LNCAP (cell line): ENCODE measurements at regions not wholly inside any gene's neighbourhood (a gene's known extent, or its start where the extent isn't known, plus 50 kb on each side); places are given as distances from the start of the nearest gene placed in this dataset.

Experiments used
- TF ChIP-seq, protein P1 (sequence below): fragments of 450-650 bp; IDR thresholded peaks from 2 replicates; pipeline ENCODE4 v1.5.1; 2017; ENCODE audit warnings: mild to moderate bottlenecking

DNA sequence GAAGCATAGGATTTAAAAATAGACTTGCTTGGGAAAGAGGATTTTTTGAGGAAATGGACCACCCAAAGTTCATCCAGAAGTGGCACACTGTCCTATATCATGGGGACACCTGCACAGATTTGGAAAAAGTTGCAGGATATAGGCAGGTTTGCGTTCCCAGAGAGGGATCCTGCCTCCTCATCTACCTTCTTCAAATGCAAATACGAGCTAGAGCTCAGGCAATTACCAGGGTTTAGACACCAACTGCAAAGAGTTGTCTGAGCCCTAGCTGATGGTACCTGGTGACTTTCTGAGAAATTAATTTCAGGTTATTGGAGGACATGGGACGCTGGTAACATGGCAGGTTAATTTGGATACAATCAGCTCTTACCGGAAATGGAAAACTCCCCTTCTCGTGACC, 423.7 kb upstream of the MTPN start:
- TF ChIP-seq, protein P1, sequence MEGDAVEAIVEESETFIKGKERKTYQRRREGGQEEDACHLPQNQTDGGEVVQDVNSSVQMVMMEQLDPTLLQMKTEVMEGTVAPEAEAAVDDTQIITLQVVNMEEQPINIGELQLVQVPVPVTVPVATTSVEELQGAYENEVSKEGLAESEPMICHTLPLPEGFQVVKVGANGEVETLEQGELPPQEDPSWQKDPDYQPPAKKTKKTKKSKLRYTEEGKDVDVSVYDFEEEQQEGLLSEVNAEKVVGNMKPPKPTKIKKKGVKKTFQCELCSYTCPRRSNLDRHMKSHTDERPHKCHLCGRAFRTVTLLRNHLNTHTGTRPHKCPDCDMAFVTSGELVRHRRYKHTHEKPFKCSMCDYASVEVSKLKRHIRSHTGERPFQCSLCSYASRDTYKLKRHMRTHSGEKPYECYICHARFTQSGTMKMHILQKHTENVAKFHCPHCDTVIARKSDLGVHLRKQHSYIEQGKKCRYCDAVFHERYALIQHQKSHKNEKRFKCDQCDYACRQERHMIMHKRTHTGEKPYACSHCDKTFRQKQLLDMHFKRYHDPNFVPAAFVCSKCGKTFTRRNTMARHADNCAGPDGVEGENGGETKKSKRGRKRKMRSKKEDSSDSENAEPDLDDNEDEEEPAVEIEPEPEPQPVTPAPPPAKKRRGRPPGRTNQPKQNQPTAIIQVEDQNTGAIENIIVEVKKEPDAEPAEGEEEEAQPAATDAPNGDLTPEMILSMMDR: no peak

DNA sequence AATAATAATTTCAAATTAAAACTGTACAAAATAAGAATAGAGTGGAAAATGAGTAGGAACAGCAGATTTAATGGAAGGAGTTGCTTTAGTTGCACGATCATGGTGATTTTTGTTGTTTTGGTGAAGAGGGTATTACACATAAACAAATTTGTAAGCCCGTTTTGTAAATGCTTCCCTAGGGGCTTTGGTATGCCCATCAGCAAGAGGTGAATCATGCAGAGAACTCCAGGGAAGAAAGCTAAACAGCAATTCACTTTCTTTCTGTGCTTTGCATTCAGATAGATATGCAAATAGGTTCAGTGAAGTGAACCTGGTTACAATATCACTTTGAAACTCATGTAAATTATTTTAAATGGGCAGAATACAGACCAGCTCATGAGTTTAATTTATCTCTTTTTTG, 422.2 kb upstream of the MTPN start:
- TF ChIP-seq, protein P1: no peak

DNA sequence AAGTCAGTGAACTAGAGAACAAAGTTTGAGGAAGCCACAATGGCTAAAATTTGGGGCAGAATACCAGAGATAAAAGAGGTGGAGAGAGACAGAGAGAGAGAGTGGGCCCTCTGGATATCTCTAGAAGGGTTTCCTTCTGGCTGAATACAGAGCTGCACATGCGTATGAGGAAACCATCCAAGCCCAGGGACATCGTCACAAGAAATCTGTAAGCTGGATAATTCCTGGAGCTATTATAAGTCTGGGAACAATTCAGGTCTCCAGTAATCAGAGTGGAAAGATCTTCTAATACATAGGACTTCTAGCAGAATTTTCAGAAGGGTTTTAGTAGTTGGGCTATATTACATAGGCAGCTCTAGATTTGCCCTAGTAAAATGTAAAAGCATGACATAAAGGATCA, 415.7 kb upstream of the MTPN start:
- TF ChIP-seq, protein P1: no peak

DNA sequence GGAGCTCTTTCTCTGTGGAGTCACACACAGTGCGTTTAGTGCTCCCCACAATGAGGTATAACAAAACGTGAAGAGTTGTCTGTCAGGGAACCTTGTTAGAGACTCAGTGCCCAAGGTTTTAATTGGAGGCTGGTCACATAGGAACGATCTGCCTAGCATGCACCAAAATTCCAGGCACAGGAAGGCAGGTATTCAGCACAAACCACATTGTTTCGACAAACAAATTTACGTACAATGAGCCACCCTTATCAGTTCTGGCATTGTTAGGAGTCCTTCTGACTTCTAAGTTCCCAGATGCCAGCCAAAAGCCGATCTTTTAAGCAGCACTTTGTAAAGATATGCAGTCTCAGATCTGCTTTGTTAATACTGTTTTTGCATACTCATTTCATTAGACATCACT, 414.2 kb upstream of the MTPN start:
- TF ChIP-seq, protein P1: no peak

DNA sequence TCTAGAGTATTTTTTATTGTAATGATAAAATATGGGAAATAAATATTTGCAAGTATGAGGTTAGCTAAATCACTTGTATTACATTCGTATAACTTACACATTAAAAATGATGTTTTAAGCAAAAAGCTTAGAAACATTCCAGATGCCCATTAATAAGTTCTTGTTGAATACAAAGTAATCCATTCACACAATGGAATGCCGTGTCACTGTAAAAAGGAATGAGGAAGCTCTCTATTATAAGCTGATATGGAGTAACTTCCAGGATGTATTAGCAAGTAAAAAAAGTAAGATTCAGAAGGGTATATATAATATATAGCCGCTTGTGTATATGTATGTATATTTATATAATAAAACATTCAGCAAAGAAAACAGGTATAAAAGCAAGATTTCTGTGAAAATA, 412.8 kb upstream of the MTPN start:
- TF ChIP-seq, protein P1: no peak

DNA sequence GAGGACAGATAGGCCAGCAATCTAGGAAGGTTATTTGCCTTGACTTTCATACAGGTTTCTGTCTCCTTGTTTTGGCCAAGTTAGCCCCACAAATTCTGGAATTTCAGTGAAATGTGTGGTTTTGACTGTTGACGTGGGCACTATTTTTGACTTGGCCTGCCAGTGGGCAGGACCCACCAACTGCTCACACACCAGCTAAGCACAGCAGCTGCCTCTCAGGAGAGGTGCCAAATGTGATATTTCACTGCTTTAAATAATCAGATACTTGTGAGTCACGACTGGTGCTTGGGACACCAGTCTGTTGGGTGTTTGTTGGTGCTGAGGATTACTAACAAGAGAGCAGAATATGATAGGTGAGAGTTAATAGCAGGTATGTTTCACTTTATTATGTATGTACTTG, 409.7 kb upstream of the MTPN start:
- TF ChIP-seq, protein P1: no peak

DNA sequence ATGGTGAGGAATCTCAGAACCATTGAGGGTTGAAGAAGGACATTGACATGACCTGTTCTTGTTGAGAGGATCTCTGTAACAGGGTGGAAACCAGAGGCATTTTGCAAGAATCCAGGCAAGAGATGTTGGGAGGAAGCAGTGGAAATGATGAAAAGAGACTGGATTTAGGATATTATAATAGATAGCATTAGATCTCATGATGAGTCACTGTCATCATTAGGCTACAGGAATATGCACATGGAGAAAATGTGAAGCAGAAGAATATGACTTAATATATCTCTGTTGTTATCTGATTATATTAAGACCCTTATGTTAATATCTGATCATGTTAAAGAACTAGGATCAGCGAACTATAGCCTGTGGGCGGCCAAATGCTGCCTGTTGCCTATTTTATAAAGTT, 393.0 kb upstream of the MTPN start:
- TF ChIP-seq, protein P1: no peak

DNA sequence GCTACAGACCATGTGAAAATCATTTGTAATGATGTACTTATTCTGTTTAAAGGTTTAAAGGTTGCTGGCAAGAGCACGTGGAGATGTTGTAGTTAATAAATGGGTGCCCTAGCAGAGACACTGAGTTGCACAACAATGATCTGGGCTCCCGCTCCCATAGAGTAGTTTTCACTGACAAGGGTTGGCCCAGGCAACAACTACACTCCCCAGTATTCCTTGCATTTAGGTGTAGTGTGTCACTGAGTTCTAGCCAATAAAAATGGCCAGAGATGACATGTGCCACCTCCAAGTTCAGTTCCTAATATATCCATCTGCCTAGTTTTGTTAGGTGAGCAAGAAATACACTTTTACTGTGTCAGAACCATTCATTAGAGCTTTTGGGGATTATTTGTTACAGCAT, 392.1 kb upstream of the MTPN start:
- TF ChIP-seq, protein P1: no peak
